Activated CD8-positive, alpha-beta memory T cell treated with anti-CD3 and anti-CD28 coated beads, Interleukin-2, amount 50 U/mL, for 1 hour (primary cell): ENCODE measurements at regions not wholly inside any gene's neighbourhood (a gene's known extent, or its start where the extent isn't known, plus 50 kb on each side); places are given as distances from the start of the nearest gene placed in this dataset.

Experiments used
- DNase-seq: peaks from one replicate; pipeline ENCODE4 v3.0.0-alpha.2; 2020; ENCODE audit errors: extremely low read depth

GRCh38 chr5:34502581-34502980 is 153.5 kb upstream of the RAI14 start:
- no peak for DNase-seq

GRCh38 chr5:34503379-34504253 is 152.5 kb upstream of the RAI14 start:
- no peak for DNase-seq

GRCh38 chr5:34504967-34505366 is 151.2 kb upstream of the RAI14 start:
- DNase-seq: no peak

- no peak for DNase-seq
Observed at GRCh38 chr5:34505731-34506130, 150.4 kb upstream of the RAI14 start.

- no peak for DNase-seq
Observed at GRCh38 chr5:34507933-34508332, 148.2 kb upstream of the RAI14 start.

- no peak for DNase-seq
Observed at GRCh38 chr5:34509392-34509791, 146.7 kb upstream of the RAI14 start.

- DNase-seq: no peak
Observed at GRCh38 chr5:34510002-34510401, 146.1 kb upstream of the RAI14 start.

GRCh38 chr5:34511063-34511462 is 145.1 kb upstream of the RAI14 start:
- DNase-seq: no peak

- no peak for DNase-seq
Observed at GRCh38 chr5:34511481-34511880, 144.6 kb upstream of the RAI14 start.

- no peak for DNase-seq
Observed at GRCh38 chr5:34511915-34512314, 144.2 kb upstream of the RAI14 start.

- DNase-seq: no peak
Observed at GRCh38 chr5:34516166-34516565, 140.0 kb upstream of the RAI14 start.

- DNase-seq: no peak
Observed at GRCh38 chr5:34516686-34517085, 139.4 kb upstream of the RAI14 start.

- no peak for DNase-seq
Observed at GRCh38 chr5:34517249-34517648, 138.9 kb upstream of the RAI14 start.

- DNase-seq: no peak
Observed at GRCh38 chr5:34519489-34520220, 136.5 kb upstream of the RAI14 start.

GRCh38 chr5:34521628-34522290 is 134.4 kb upstream of the RAI14 start:
- no peak for DNase-seq

GRCh38 chr5:34522599-34523386 is 133.3 kb upstream of the RAI14 start:
- DNase-seq: peak; percentile 2

GRCh38 chr5:34523387-34523726 is 132.8 kb upstream of the RAI14 start:
- no peak for DNase-seq

GRCh38 chr5:34524123-34524522 is 132.0 kb upstream of the RAI14 start:
- no peak for DNase-seq

- no peak for DNase-seq
Observed at GRCh38 chr5:34525761-34526160, 130.4 kb upstream of the RAI14 start.

GRCh38 chr5:34526682-34527305 is 129.3 kb upstream of the RAI14 start:
- no peak for DNase-seq

- no peak for DNase-seq
Observed at GRCh38 chr5:34529581-34530331, 126.4 kb upstream of the RAI14 start.
